HG03354 (cell line): ENCODE measurements at regions not wholly inside any gene's neighbourhood (a gene's known extent, or its start where the extent isn't known, plus 50 kb on each side); places are given as distances from the start of the nearest gene placed in this dataset.

Experiments
- ATAC-seq: cut with Tn5 transposase; IDR thresholded peaks from one replicate; pipeline ENCODE4 v1.9.1; 2021; ENCODE audit warnings: mild to moderate bottlenecking; ENCODE audit not compliant: unreplicated experiment, poor library complexity, severe bottlenecking

GRCh38 chr13:73974051-73974450 is 160.2 kb downstream of the KLF12 start:
- ATAC-seq: no peak

- no peak for ATAC-seq
Observed at GRCh38 chr13:73973156-73973555, 161.0 kb downstream of the KLF12 start.

GRCh38 chr13:73972545-73972944 is 161.7 kb downstream of the KLF12 start:
- ATAC-seq: no peak

- no peak for ATAC-seq
Observed at GRCh38 chr13:73971481-73971880, 162.7 kb downstream of the KLF12 start.

- ATAC-seq: no peak
Observed at GRCh38 chr13:73970421-73971055, 163.7 kb downstream of the KLF12 start.

- ATAC-seq: peak; percentile 100
Observed at GRCh38 chr13:73967397-73968165, 166.6 kb downstream of the KLF12 start.

GRCh38 chr13:73966331-73966730 is 167.9 kb downstream of the KLF12 start:
- no peak for ATAC-seq

- ATAC-seq: no peak
Observed at GRCh38 chr13:73962284-73962683, 171.9 kb downstream of the KLF12 start.

GRCh38 chr13:73961181-73961580 is 173.0 kb downstream of the KLF12 start:
- ATAC-seq: no peak

GRCh38 chr13:73960474-73960873 is 173.7 kb downstream of the KLF12 start:
- ATAC-seq: peak; percentile 62

GRCh38 chr13:73958657-73959397 is 175.4 kb downstream of the KLF12 start:
- no peak for ATAC-seq

- no peak for ATAC-seq
Observed at GRCh38 chr13:73957889-73958288, 176.3 kb downstream of the KLF12 start.

- no peak for ATAC-seq
Observed at GRCh38 chr13:73956795-73957408, 177.3 kb downstream of the KLF12 start.

- no peak for ATAC-seq
Observed at GRCh38 chr13:73955977-73956500, 178.2 kb downstream of the KLF12 start.

- ATAC-seq: peak; percentile 78
Observed at GRCh38 chr13:73954808-73955207, 179.4 kb downstream of the KLF12 start.

- no peak for ATAC-seq
Observed at GRCh38 chr13:73952648-73953047, 181.6 kb downstream of the KLF12 start.

GRCh38 chr13:73948848-73949529 is 185.2 kb downstream of the KLF12 start:
- peak; percentile 68 for ATAC-seq

- no peak for ATAC-seq
Observed at GRCh38 chr13:73945871-73946270, 188.3 kb downstream of the KLF12 start.

- ATAC-seq: no peak
Observed at GRCh38 chr13:73945382-73945781, 188.8 kb downstream of the KLF12 start.

- ATAC-seq: no peak
Observed at GRCh38 chr13:73943965-73944233, 190.3 kb downstream of the KLF12 start.
